ENCODE measurements at regions not wholly inside any gene's neighbourhood (a gene's known extent, or its start where the extent isn't known, plus 50 kb on each side); places are given as distances from the start of the nearest gene placed in this dataset.
A peak's percentile ranks its signal among the peaks of the same experiment; 100 is the strongest.

DNA sequence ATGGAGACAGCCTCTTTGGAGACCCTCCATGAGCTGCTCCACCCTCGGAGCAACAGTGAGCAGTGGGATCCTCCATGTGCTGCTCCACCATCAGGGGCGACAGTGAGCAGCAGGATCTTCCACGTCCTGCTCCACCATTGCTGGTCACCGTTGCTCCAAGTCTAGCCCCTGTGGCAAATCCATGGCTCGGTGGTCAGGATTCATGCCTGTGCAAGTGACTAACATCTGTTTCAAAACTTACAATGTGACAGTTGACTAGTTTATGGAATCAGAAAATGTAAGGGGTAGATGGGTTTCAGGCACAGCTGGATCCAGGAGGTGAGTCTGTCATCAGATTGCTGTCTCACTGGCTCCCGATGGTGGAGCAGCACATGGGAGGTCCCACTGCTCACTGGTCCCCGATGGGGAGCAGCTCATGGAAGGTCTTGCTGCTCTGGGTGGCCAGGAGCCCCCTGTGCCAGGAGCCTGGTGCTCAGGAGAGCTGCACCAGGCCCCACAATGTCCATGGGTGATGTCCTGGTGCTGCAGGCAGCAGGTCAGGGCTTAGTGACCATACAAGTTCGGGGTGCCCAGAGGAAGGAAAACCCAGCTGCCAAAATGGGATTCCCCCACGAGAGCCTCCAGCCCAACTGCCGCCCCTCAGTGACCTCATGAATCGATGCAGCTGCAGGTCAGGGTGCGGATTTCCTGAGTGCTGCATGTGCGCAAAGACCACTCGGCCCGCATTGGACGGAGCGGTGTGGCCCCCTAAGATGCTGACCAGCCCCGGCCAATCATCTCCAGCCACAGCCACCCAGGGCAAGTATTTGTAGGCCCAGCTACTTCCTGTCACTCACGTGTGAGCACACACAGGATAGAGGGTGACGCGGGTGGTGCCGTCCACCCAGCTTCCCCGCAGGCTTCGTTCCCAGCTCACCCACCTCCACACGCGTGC, 116.5 kb upstream of the OTOS start:
- H3K27ac ChIP-seq (ENCODE audit: low read depth in 2 of 2, low read length in 1 of 2): no peak overlapping the region
- no peaks in the 10 kb centered on the region for H3K9me2 ChIP-seq
- no peaks in the 10 kb centered on the region for H3F3A ChIP-seq (replicated peaks; ENCODE audit: insufficient read depth)
- POLR2A ChIA-PET: no interaction called here
- H3K9me3 ChIP-seq: no peaks in the 10 kb centered on the region
- H3K36me3 ChIP-seq (replicated peaks in 1 of 2; ENCODE audit: control insufficient read depth in 1 of 2, insufficient read depth in 2 of 2, low read length in 1 of 2): no peaks in the 10 kb centered on the region
- CTCF ChIA-PET: interaction anchor here (1.1 to 1.9 kb wide), 4 partner anchors 17 to 174 kb away, joined by 4 to 7 read pairs (median 4); no protein-coding TSS in a partner anchor
- H3K27me3 ChIP-seq (ENCODE audit: insufficient read depth): no peaks in the 10 kb centered on the region
- no peaks in the 10 kb centered on the region for H3K79me2 ChIP-seq (ENCODE audit: insufficient read depth)
- no peak for TF ChIP-seq JUND (IDR thresholded peaks at IDR 0.05)
- TF ChIP-seq TEAD4 (IDR thresholded peaks at IDR 0.05; ENCODE audit: borderline replicate concordance, insufficient read depth): no peak
- TF ChIP-seq, protein P1, sequence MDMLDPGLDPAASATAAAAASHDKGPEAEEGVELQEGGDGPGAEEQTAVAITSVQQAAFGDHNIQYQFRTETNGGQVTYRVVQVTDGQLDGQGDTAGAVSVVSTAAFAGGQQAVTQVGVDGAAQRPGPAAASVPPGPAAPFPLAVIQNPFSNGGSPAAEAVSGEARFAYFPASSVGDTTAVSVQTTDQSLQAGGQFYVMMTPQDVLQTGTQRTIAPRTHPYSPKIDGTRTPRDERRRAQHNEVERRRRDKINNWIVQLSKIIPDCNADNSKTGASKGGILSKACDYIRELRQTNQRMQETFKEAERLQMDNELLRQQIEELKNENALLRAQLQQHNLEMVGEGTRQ (IDR thresholded peaks at IDR 0.05; ENCODE audit: borderline replicate concordance, low read depth, low read length): no peak
- no peak for TF ChIP-seq ELF1 (IDR thresholded peaks at IDR 0.05)
- no peak for TF ChIP-seq FOSL2 (IDR thresholded peaks at IDR 0.05; ENCODE audit: borderline replicate concordance, low read depth)
- TF ChIP-seq YY1 (IDR thresholded peaks at IDR 0.05; ENCODE audit: low read depth): no peak
- no peak for TF ChIP-seq CHD2 (IDR thresholded peaks at IDR 0.05; ENCODE audit: low read length, partially characterized antibody)
- no peak for TF ChIP-seq RXRA (IDR thresholded peaks at IDR 0.05; ENCODE audit: borderline replicate concordance, low read depth)
- TF ChIP-seq, protein P2, sequence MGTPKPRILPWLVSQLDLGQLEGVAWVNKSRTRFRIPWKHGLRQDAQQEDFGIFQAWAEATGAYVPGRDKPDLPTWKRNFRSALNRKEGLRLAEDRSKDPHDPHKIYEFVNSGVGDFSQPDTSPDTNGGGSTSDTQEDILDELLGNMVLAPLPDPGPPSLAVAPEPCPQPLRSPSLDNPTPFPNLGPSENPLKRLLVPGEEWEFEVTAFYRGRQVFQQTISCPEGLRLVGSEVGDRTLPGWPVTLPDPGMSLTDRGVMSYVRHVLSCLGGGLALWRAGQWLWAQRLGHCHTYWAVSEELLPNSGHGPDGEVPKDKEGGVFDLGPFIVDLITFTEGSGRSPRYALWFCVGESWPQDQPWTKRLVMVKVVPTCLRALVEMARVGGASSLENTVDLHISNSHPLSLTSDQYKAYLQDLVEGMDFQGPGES (IDR thresholded peaks at IDR 0.05; ENCODE audit: low read depth, low read length): no peak
- peak; percentile 11 for DNase-seq
- no peak overlapping the region for H3K4me3 ChIP-seq (ENCODE audit: low read depth in 2 of 2, low read length in 1 of 2)
- no peak overlapping the region for H3K4me2 ChIP-seq
- no peak overlapping the region for H2AFZ ChIP-seq (ENCODE audit: low read depth)
- H3K9ac ChIP-seq: no peak overlapping the region
- no peaks in the 10 kb centered on the region for H4K20me1 ChIP-seq (ENCODE audit: insufficient read depth)
- WGBS (ENCODE audit: low lambda C conversion rate): 69% methylated on average over 14 of the region's 26 CpGs
- H3K4me1 ChIP-seq (ENCODE audit: control insufficient read depth in 1 of 2, insufficient read depth in 2 of 2, low read depth in 1 of 2, low read length in 1 of 2): peaks cover 0 to 16% of the 10 kb centered on the region in 2 experiments; a peak in 1 of 4 replicates

DNA sequence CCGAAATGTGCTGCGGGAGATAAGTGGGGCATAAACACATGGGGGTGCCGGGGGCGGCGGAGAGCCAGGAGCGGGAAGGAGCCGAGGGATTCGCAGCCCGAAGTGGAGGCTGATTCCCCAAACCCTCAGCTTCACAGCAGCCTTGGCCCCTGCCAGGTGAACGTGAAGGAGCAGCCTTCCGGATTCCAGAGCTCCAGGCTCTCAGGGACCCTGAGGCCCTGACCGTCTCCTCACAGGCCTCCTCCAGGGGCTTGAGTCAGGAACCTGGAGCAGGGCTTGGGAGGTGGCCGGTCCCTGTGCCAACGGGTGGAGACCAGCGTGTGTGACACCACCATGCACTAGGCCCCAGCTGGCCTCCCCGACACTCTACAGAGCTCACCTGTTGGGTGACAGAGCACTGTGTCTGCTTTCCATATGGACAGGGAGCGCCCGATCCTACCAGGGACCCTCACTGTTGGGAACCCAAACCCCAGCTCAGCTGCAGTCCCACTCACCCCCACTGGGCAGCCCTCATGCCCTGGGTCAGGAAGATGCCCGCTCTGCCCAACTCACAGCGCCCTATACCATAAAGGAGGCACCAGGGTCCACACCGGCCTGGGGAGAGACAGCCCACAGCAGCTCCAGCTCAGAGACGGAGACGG, 117.6 kb upstream of the OTOS start:
- Histone ChIP-seq H3K27ac (ENCODE audit: low read depth in 2 of 2, low read length in 1 of 2) (no peak overlapping the region), H3K4me1 (ENCODE audit: control insufficient read depth in 1 of 2, insufficient read depth in 2 of 2, low read depth in 1 of 2, low read length in 1 of 2) (peaks cover 0 to 16% of the 10 kb centered on the region in 2 experiments; a peak in 1 of 4 replicates), H3K9ac (no peak overlapping the region), H3K9me3 (no peaks in the 10 kb centered on the region), H3F3A (replicated peaks; ENCODE audit: insufficient read depth) (no peaks in the 10 kb centered on the region), H3K4me3 (ENCODE audit: low read depth in 2 of 2, low read length in 1 of 2) (no peak overlapping the region), H4K20me1 (ENCODE audit: insufficient read depth) (no peaks in the 10 kb centered on the region), H2AFZ (ENCODE audit: low read depth) (no peak overlapping the region), H3K27me3 (ENCODE audit: insufficient read depth) (no peaks in the 10 kb centered on the region), H3K9me2 (no peaks in the 10 kb centered on the region), H3K36me3 (replicated peaks in 1 of 2; ENCODE audit: control insufficient read depth in 1 of 2, insufficient read depth in 2 of 2, low read length in 1 of 2) (no peaks in the 10 kb centered on the region), H3K4me2 (no peak overlapping the region), H3K79me2 (ENCODE audit: insufficient read depth) (no peaks in the 10 kb centered on the region)
- ChIA-PET CTCF (interaction anchor here (0.8 to 2.4 kb wide), 3 partner anchors 11 to 115 kb away, joined by 3 to 9 read pairs (median 4); no protein-coding TSS in a partner anchor), POLR2A (no interaction called here)
- WGBS (ENCODE audit: low lambda C conversion rate): 85% methylated on average over 9 of the region's 23 CpGs
- TF ChIP-seq JUND (IDR thresholded peaks at IDR 0.05) (no peak), NRF1 (IDR thresholded peaks at IDR 0.05; ENCODE audit: low read depth, low read length) (no peak), MXI1 (IDR thresholded peaks at IDR 0.05; ENCODE audit: low read depth, low read length) (no peak), TEAD4 (IDR thresholded peaks at IDR 0.05; ENCODE audit: borderline replicate concordance, insufficient read depth) (no peak), RXRA (IDR thresholded peaks at IDR 0.05; ENCODE audit: borderline replicate concordance, low read depth) (no peak), EZH2phosphoT487 (IDR thresholded peaks at IDR 0.05; ENCODE audit: borderline replicate concordance, low read depth) (no peak), TCF12 (IDR thresholded peaks at IDR 0.05) (no peak), MEF2A (IDR thresholded peaks at IDR 0.05; ENCODE audit: borderline replicate concordance, low read depth) (no peak), RAD21 (IDR thresholded peaks at IDR 0.05; ENCODE audit: low read length) (no peak), GATA2 (CRISPR knock-in tag; IDR thresholded peaks at IDR 0.05) (no peak), FOXM1 (IDR thresholded peaks at IDR 0.05; ENCODE audit: low read depth) (no peak)
- TF ChIP-seq, protein P3, sequence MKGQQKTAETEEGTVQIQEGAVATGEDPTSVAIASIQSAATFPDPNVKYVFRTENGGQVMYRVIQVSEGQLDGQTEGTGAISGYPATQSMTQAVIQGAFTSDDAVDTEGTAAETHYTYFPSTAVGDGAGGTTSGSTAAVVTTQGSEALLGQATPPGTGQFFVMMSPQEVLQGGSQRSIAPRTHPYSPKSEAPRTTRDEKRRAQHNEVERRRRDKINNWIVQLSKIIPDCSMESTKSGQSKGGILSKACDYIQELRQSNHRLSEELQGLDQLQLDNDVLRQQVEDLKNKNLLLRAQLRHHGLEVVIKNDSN (IDR thresholded peaks at IDR 0.05; ENCODE audit: borderline replicate concordance, low read depth): no peak
- TF ChIP-seq, protein P1 (IDR thresholded peaks at IDR 0.05; ENCODE audit: borderline replicate concordance, low read depth, low read length): no peak
- TF ChIP-seq, protein P4, sequence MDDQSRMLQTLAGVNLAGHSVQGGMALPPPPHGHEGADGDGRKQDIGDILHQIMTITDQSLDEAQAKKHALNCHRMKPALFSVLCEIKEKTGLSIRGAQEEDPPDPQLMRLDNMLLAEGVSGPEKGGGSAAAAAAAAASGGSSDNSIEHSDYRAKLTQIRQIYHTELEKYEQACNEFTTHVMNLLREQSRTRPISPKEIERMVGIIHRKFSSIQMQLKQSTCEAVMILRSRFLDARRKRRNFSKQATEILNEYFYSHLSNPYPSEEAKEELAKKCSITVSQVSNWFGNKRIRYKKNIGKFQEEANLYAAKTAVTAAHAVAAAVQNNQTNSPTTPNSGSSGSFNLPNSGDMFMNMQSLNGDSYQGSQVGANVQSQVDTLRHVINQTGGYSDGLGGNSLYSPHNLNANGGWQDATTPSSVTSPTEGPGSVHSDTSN (IDR thresholded peaks at IDR 0.05): no peak
- no peak for DNase-seq

All from SK-N-SH (cell line).